ENCODE measurements at regions not wholly inside any gene's neighbourhood (a gene's known extent, or its start where the extent isn't known, plus 50 kb on each side); places are given as distances from the start of the nearest gene placed in this dataset.

- TF ChIP-seq EZH2 (IDR thresholded peaks at IDR 0.05) (no peak), POLR2AphosphoS5 (IDR thresholded peaks at IDR 0.05; ENCODE audit: borderline replicate concordance, low read depth, low read length) (no peak), FOXP2 (optimal IDR thresholded peaks at IDR 0.05; ENCODE audit: control extremely low read depth, extremely low read length, insufficient read depth) (no peak)
These were observed 483.4 kb downstream of the PLK2 start for GRCh38 chr5:57976506-57976905.

Data from SK-N-MC (cell line).